ENCODE measurements at regions not wholly inside any gene's neighbourhood (a gene's known extent, or its start where the extent isn't known, plus 50 kb on each side); places are given as distances from the start of the nearest gene placed in this dataset.

- no peak for TF ChIP-seq CTCF (conservative IDR thresholded peaks at IDR 0.05 in 1 of 2, IDR thresholded peaks at IDR 0.05 in 1 of 2; ENCODE audit: extremely low read depth in 1 of 2, insufficient read depth in 1 of 2, low read depth in 1 of 2, low read length in 2 of 2)
- TF ChIP-seq EZH2 (IDR thresholded peaks at IDR 0.05; ENCODE audit: borderline replicate concordance, low read length) = no peak
These were observed 1096.6 kb downstream of the PCDH17 start for GRCh38 chr13:58728126-58728525.

Data from mammary epithelial cell (primary cell).